Fibroblast of lung (primary cell): ENCODE measurements at regions not wholly inside any gene's neighbourhood (a gene's known extent, or its start where the extent isn't known, plus 50 kb on each side); places are given as distances from the start of the nearest gene placed in this dataset.

Experiments
- EZH2 ChIP-seq: IDR thresholded peaks from 2 replicates; pipeline ENCODE4 v1.5.1; 2012; ENCODE audit warnings: low read length, control low read depth, mild to moderate bottlenecking; ENCODE audit errors: missing control alignments
- TF ChIP-seq, protein P1 (sequence below), 2 donors: IDR thresholded peaks in 1 of 2; conservative IDR thresholded peaks in 1 of 2; 1 replicate in 1 of 2; 2 replicates in 1 of 2; pipeline ENCODE4 v1.5.1; 2011 to 2012; ENCODE audit warnings: low read length in 2 of 2, control low read depth in 1 of 2, inconsistent platforms in 1 of 2, low read depth in 1 of 2, mild to moderate bottlenecking in 1 of 2

DNA sequence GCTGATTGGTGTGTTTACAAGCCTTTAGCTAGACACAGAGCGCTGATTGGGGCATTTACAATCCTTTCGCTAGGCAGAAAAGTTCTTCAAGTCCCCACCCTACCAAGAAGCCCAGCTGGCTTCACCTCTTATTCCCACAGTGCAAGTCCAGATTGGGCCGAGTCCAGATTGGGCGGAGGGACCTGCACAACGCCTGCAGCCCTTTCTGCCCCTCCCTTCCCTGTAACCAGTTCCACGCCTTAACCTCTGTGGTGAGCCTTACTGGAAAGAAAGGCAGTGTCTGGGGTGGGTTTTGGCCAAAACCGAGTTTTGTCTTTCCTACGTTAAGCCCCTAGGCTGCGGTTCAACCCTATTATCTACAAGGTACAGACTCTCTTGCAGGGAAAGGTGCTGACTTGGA, 268.7 kb downstream of the ZEB1 start:
- TF ChIP-seq, protein P1, sequence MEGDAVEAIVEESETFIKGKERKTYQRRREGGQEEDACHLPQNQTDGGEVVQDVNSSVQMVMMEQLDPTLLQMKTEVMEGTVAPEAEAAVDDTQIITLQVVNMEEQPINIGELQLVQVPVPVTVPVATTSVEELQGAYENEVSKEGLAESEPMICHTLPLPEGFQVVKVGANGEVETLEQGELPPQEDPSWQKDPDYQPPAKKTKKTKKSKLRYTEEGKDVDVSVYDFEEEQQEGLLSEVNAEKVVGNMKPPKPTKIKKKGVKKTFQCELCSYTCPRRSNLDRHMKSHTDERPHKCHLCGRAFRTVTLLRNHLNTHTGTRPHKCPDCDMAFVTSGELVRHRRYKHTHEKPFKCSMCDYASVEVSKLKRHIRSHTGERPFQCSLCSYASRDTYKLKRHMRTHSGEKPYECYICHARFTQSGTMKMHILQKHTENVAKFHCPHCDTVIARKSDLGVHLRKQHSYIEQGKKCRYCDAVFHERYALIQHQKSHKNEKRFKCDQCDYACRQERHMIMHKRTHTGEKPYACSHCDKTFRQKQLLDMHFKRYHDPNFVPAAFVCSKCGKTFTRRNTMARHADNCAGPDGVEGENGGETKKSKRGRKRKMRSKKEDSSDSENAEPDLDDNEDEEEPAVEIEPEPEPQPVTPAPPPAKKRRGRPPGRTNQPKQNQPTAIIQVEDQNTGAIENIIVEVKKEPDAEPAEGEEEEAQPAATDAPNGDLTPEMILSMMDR (conservative IDR thresholded peaks at IDR 0.05 in 1 of 2, IDR thresholded peaks at IDR 0.05 in 1 of 2; ENCODE audit: low read depth in 1 of 2, low read length in 2 of 2) = no peak
- no peak for TF ChIP-seq EZH2
